ENCODE measurements at regions not wholly inside any gene's neighbourhood (a gene's known extent, or its start where the extent isn't known, plus 50 kb on each side); places are given as distances from the start of the nearest gene placed in this dataset.

GRCh38 chr3:137191133-137191923 lies 233.5 kb downstream of the IL20RB start:
- TF ChIP-seq POLR2AphosphoS5 (IDR thresholded peaks at IDR 0.05; ENCODE audit: borderline replicate concordance, low read depth, low read length) (no peak), EZH2 (IDR thresholded peaks at IDR 0.05) (no peak), FOXP2 (optimal IDR thresholded peaks at IDR 0.05; ENCODE audit: control extremely low read depth, extremely low read length, insufficient read depth) (no peak)
